H9 (cell line): ENCODE measurements at regions not wholly inside any gene's neighbourhood (a gene's known extent, or its start where the extent isn't known, plus 50 kb on each side); places are given as distances from the start of the nearest gene placed in this dataset.

ENCODE experiments used
- DNase-seq: peaks from one replicate; pipeline ENCODE4 v3.0.0-alpha.2; 2017
- H2AFZ ChIP-seq: one replicate; pipeline ENCODE4 v1.6.1; 2013; ENCODE audit warnings: mild to moderate bottlenecking, low read length, control low read depth, moderate library complexity
- H2AK5ac ChIP-seq: 2 replicates; pipeline ENCODE4 v1.6.1; 2013; ENCODE audit warnings: low read length, control low read depth, mixed read lengths; ENCODE audit not compliant: insufficient read length
- H2BK120ac ChIP-seq: one replicate; pipeline ENCODE4 v1.6.1; 2013; ENCODE audit warnings: low read depth, mild to moderate bottlenecking, low read length, control low read depth, inconsistent platforms; ENCODE audit not compliant: poor library complexity, severe bottlenecking
- H2BK12ac ChIP-seq: 2 replicates; pipeline ENCODE4 v1.6.1; 2013; ENCODE audit warnings: low read length, control low read depth, mixed read lengths, low read depth; ENCODE audit not compliant: insufficient read length
- H2BK15ac ChIP-seq: 2 replicates; pipeline ENCODE4 v1.6.1; 2013; ENCODE audit warnings: low read depth, low read length, control low read depth
- H2BK20ac ChIP-seq: one replicate; pipeline ENCODE4 v1.6.1; 2013; ENCODE audit warnings: low read depth, mild to moderate bottlenecking, low read length, control low read depth, inconsistent platforms; ENCODE audit not compliant: poor library complexity, severe bottlenecking
- H2BK5ac ChIP-seq: 2 replicates; pipeline ENCODE4 v1.6.1; 2013; ENCODE audit warnings: low read length, control low read depth, mixed read lengths; ENCODE audit not compliant: insufficient read length
- H3K14ac ChIP-seq: 2 replicates; pipeline ENCODE4 v1.6.1; 2013; ENCODE audit warnings: low read length, control low read depth; ENCODE audit not compliant: insufficient read depth
- H3K18ac ChIP-seq: 2 replicates; pipeline ENCODE4 v1.6.1; 2013; ENCODE audit warnings: low read depth, mild to moderate bottlenecking, mixed read lengths, low read length, control low read depth; ENCODE audit not compliant: insufficient read length
- H3K23ac ChIP-seq: 2 replicates; pipeline ENCODE4 v1.6.1; 2013; ENCODE audit warnings: low read length, control low read depth, mixed read lengths, low read depth; ENCODE audit not compliant: insufficient read length
- H3K23me2 ChIP-seq: 2 replicates; pipeline ENCODE4 v1.6.1; 2013; ENCODE audit warnings: low read depth, mild to moderate bottlenecking, mixed read lengths, low read length, control low read depth; ENCODE audit not compliant: insufficient read length, poor library complexity, severe bottlenecking
- H3K27ac ChIP-seq: 2 replicates; pipeline ENCODE4 v1.5.1; 2013; ENCODE audit warnings: low read length, control low read depth, mixed read lengths, low read depth; ENCODE audit not compliant: insufficient read length
- H3K27me3 ChIP-seq: 2 replicates; pipeline ENCODE4 v1.6.1; 2013; ENCODE audit warnings: low read length, control low read depth, inconsistent platforms; ENCODE audit not compliant: insufficient read depth
- H3K4ac ChIP-seq: 2 replicates; pipeline ENCODE4 v1.6.1; 2013; ENCODE audit warnings: low read depth, mild to moderate bottlenecking, control low read depth, inconsistent platforms, low read length, moderate library complexity
- H3K4me1 ChIP-seq: 2 replicates; pipeline ENCODE4 v1.6.1; 2013; ENCODE audit warnings: low read length, control low read depth, inconsistent platforms; ENCODE audit not compliant: insufficient read depth
- H3K4me2 ChIP-seq: 2 replicates; pipeline ENCODE4 v1.6.1; 2013; ENCODE audit warnings: low read length, control low read depth, mixed read lengths; ENCODE audit not compliant: insufficient read length, insufficient read depth
- H3K56ac ChIP-seq: 2 replicates; pipeline ENCODE4 v1.6.1; 2013; ENCODE audit warnings: low read depth, mild to moderate bottlenecking, mixed read lengths, low read length, control low read depth; ENCODE audit not compliant: insufficient read length
- H3K79me1 ChIP-seq: 2 replicates; pipeline ENCODE4 v1.6.1; 2013; ENCODE audit warnings: low read depth, mild to moderate bottlenecking, moderate library complexity, low read length, control low read depth, inconsistent platforms; ENCODE audit not compliant: insufficient read depth, poor library complexity, severe bottlenecking
- H3K79me2 ChIP-seq: 2 replicates; pipeline ENCODE4 v1.6.1; 2013; ENCODE audit warnings: low read length, control low read depth, inconsistent platforms; ENCODE audit not compliant: insufficient read depth
- H3K9ac ChIP-seq: 2 replicates; pipeline ENCODE4 v1.6.1; 2013; ENCODE audit warnings: low read length, control low read depth, mixed read lengths; ENCODE audit not compliant: insufficient read length; ENCODE audit errors: extremely low read depth
- H3K9me3 ChIP-seq: one replicate; pipeline ENCODE4 v1.6.1; 2013; ENCODE audit warnings: low read depth, low read length, inconsistent platforms; ENCODE audit not compliant: control insufficient read depth
- H3T11ph ChIP-seq: one replicate; pipeline ENCODE4 v1.6.1; 2013; ENCODE audit warnings: mild to moderate bottlenecking, low read length, control low read depth, inconsistent platforms
- H4K20me1 ChIP-seq: one replicate; pipeline ENCODE4 v1.6.1; 2013; ENCODE audit not compliant: control insufficient read depth, insufficient read length, insufficient read depth
- H4K5ac ChIP-seq: 2 replicates; pipeline ENCODE4 v1.6.1; 2013; ENCODE audit warnings: low read depth, mild to moderate bottlenecking, mixed read lengths, low read length, control low read depth; ENCODE audit not compliant: insufficient read length
- H4K8ac ChIP-seq: replicated peaks from 2 replicates; pipeline ENCODE4 v1.6.1; 2013; ENCODE audit warnings: low read length, control low read depth, mixed read lengths, low read depth; ENCODE audit not compliant: insufficient read length
- H4K91ac ChIP-seq: 2 replicates; pipeline ENCODE4 v1.6.1; 2013; ENCODE audit warnings: low read depth, mild to moderate bottlenecking, moderate library complexity, mixed read lengths, low read length, control low read depth; ENCODE audit not compliant: insufficient read length
- H3K27ac Mint-ChIP-seq, 3 experiments: 2 replicates in 2 of 3; 3 replicates in 1 of 3; pipeline ENCODE4 v1.8.0; 2020 to 2021; ENCODE audit warnings: mixed read lengths in 3 of 3, mild to moderate bottlenecking in 1 of 3, moderate library complexity in 1 of 3
- H3K27me3 Mint-ChIP-seq: 2 replicates; pipeline ENCODE4 v1.8.0; 2021; ENCODE audit warnings: low read depth, mild to moderate bottlenecking, moderate library complexity, mixed read lengths
- H3K36me3 Mint-ChIP-seq, 3 experiments: 2 replicates in 2 of 3; 3 replicates in 1 of 3; pipeline ENCODE4 v1.8.0; 2020 to 2021; ENCODE audit warnings: low read depth in 3 of 3, mixed read lengths in 3 of 3; ENCODE audit not compliant: insufficient read depth in 1 of 3
- H3K4me1 Mint-ChIP-seq, 2 experiments: 2 replicates each; pipeline ENCODE4 v1.8.0; 2020; ENCODE audit warnings: mixed read lengths in 2 of 2
- H3K4me3 Mint-ChIP-seq, 2 experiments: 2 replicates in 1 of 2; 3 replicates in 1 of 2; pipeline ENCODE4 v1.8.0; 2020 to 2021; ENCODE audit warnings: mild to moderate bottlenecking in 2 of 2, mixed read lengths in 2 of 2, moderate library complexity in 1 of 2
- H3K9me3 Mint-ChIP-seq, 2 experiments: 2 replicates in 1 of 2; 3 replicates in 1 of 2; pipeline ENCODE4 v1.8.0; 2020; ENCODE audit warnings: mild to moderate bottlenecking in 2 of 2, mixed read lengths in 2 of 2, moderate library complexity in 1 of 2
- WGBS: extraction: QIAGEN DNeasy Blood & Tissue Kit; methylation state at CpG from one replicate; pipeline ENCODE4 v1.1.7; 2013; ENCODE audit warnings: missing lambda C conversion rate, low lambda C conversion rate, mixed read lengths; ENCODE audit not compliant: insufficient read length; ENCODE audit errors: extremely low coverage; 5-methylcytosine and 5-hydroxymethylcytosine counted together
- TF ChIP-seq, protein P1 (sequence below): fragments of 200-600 bp; sonication (generic); conservative IDR thresholded peaks from 3 replicates; pipeline ENCODE4 v1.8.0; 2021; ENCODE audit warnings: antibody characterized with exemption, mild to moderate bottlenecking

- Histone ChIP-seq H2AFZ (no peak overlapping the region), H3K9me3 (no peaks in the 10 kb centered on the region), H4K8ac (no peak overlapping the region), H2BK15ac (no peak overlapping the region), H3K23ac (no peak overlapping the region), H3K27ac (no peak overlapping the region), H3K9ac (no peak overlapping the region), H4K91ac (no peak overlapping the region), H3K56ac (no peak overlapping the region), H3K79me1 (no peaks in the 10 kb centered on the region), H2BK12ac (no peak overlapping the region), H4K5ac (no peak overlapping the region), H3K4ac (no peak overlapping the region), H3K4me1 (no peaks in the 10 kb centered on the region), H2AK5ac (no peak overlapping the region), H2BK20ac (no peak overlapping the region), H3K18ac (no peak overlapping the region), H4K20me1 (no peaks in the 10 kb centered on the region), H3K4me2 (no peak overlapping the region), H3T11ph (no peak overlapping the region), H3K27me3 (no peaks in the 10 kb centered on the region), H2BK5ac (no peak overlapping the region), H3K14ac (no peak overlapping the region), H3K23me2 (no peaks in the 10 kb centered on the region), H3K79me2 (no peaks in the 10 kb centered on the region), H2BK120ac (no peak overlapping the region)
- Mint-ChIP-seq H3K27ac (no peak overlapping the region), H3K4me1 (no peaks in the 10 kb centered on the region), H3K27me3 (no peaks in the 10 kb centered on the region), H3K4me3 (no peak overlapping the region), H3K36me3 (no peaks in the 10 kb centered on the region), H3K9me3 (no peaks in the 10 kb centered on the region)
- WGBS, result no CpG with 5 or more reads among the region's 2 CpGs
- no peak for DNase-seq
- TF ChIP-seq, protein P1, sequence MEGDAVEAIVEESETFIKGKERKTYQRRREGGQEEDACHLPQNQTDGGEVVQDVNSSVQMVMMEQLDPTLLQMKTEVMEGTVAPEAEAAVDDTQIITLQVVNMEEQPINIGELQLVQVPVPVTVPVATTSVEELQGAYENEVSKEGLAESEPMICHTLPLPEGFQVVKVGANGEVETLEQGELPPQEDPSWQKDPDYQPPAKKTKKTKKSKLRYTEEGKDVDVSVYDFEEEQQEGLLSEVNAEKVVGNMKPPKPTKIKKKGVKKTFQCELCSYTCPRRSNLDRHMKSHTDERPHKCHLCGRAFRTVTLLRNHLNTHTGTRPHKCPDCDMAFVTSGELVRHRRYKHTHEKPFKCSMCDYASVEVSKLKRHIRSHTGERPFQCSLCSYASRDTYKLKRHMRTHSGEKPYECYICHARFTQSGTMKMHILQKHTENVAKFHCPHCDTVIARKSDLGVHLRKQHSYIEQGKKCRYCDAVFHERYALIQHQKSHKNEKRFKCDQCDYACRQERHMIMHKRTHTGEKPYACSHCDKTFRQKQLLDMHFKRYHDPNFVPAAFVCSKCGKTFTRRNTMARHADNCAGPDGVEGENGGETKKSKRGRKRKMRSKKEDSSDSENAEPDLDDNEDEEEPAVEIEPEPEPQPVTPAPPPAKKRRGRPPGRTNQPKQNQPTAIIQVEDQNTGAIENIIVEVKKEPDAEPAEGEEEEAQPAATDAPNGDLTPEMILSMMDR, result no peak
Observed at GRCh38 chr11:100593291-100593690, 93.8 kb upstream of the ARHGAP42 start.
